ENCODE measurements at regions not wholly inside any gene's neighbourhood (a gene's known extent, or its start where the extent isn't known, plus 50 kb on each side); places are given as distances from the start of the nearest gene placed in this dataset.
"Not testable (repeated sequence)": the region's sequence is repeated elsewhere in the genome, so short reads cannot be mapped to it uniquely, and the experiment has no call there.

DNA sequence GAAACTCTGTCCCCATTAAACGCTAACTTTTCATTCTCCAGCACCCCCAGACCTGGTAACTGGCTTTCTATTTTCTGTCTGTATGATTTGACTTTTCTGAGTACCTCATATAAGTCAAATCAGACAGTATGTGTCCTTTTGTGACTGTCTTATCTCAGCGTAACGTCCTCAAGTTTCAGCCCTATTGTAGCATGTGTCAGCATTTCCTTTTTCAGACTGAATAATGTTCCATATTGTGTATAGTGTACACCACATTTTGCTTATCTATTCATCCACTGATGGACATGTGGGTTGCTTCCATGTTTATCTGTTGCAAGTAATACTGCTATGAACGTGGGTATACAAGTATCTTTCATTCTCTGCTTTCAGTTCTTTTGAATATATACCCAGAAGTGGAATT is 242.4 kb downstream of the RTP5 start:
- not testable (repeated sequence) for DNase-seq (ENCODE audit: low read depth)

DNA sequence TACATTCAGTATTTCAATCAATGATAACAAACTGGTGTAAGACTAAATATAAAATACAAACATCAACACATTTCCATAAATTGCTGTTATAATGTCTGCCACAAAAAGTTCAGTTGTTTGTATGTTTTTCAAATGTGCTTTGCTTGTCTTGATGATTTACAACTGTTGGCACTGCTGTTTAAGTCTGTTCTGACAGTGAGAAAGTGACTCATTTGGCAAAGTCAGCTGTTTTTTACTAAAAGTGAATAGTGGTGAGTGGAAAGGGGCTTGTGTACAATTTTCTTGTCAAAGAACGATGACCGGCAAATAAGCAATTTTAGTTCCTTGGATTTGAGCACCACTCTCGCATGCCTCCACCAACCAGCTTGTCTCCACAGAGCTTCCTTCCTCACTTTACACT is 244.0 kb downstream of the RTP5 start:
- not testable (repeated sequence) for DNase-seq (ENCODE audit: low read depth)

DNA sequence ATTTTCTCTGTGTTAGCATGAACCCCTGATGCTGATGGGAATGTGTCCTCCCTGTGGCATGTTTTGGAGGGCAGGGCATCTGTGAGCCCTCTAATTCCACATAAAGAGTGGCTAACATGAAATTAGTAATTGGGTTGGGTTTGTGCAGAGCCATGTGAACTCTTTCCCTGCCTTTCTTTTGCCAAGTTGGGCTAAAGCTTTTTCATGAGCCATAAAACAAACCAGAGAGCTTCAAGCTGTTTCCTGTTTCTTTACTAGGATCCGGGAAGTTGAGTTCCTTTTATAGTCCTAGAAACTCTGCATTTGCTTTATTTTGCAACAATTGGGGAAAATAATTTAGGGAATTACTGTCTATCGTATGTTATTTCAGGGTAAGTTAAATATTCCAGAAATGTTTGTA is 247.1 kb downstream of the RTP5 start:
- not testable (repeated sequence) for DNase-seq (ENCODE audit: low read depth)

DNA sequence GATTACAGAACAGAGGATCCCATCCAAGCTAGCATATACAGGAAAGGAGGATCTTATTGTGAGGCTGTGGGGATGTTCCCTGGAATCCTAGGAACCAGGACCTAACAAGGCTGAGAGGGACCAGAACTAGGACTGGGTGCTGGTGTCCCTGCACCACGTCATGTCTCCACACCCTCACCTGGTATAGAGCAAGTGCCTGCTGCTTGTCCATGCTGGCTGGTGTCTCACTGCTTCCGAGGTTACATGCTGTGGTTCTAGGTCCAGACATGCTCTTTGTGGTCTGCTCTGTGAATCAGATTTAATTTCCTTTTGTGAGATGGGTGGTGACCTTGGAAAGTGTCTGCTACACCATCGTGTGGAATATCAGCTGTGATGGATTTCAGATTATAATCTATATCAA is 247.8 kb downstream of the RTP5 start:
- DNase-seq (ENCODE audit: low read depth): not testable (repeated sequence)

DNA sequence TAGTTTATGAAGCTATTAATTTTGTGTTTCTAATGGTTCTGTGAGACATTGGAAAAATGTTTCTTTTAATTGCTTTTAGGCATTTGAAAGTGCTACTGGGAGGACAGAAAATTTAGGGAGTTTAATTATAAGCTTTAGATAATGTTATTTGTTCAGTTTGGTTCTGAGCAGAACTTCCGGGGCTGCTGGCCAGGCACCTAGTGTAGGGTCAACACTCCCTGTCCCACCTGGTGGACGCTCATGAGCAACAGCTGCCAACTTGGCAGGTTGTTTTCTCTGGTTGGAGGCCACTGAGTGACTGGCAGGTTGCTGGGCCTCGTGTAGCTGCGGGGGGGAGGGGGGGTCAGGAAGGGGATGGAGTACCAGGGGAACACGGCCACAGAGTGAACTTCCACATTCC is 250.2 kb downstream of the RTP5 start:
- DNase-seq (ENCODE audit: low read depth): not testable (repeated sequence)

DNA sequence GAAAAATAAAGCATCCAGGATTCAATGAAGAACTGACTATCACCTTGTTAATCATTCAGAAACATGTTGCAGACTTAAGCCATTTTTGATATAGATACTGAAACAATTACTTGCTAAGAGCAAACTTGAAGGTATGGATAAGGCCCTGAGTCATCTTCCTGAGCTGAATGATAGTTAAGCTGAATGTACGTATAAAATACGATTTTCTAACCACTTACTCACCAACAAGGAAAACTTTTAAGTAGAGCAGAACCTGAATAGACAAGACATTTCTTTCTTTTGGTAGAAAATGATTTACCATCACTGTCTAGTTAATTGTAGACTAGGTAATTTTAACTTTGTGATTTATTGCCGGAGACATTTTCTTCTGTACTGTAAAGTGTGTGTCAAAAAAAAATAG is 261.2 kb downstream of the RTP5 start:
- not testable (repeated sequence) for DNase-seq (ENCODE audit: low read depth)

DNA sequence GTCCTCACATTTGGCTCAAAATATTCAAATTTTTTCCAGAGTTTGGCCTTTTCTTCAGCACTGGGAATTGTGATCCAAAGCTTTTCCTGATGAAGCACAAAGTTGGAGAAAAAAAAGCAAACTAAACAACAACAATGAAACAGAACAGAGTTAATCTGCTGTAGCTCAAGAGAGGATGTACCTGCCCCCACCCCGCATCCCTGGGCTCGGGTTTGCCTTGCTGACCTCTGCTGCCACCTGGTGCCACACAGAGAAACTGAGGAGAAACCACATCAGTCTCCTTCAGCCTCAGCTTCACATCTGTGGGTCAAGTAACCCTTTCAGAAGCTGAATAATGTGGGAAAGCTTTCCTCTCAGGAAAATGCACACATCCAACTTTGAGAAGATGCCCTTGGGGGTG is 290.4 kb downstream of the RTP5 start:
- not testable (repeated sequence) for DNase-seq (ENCODE audit: low read depth)

DNA sequence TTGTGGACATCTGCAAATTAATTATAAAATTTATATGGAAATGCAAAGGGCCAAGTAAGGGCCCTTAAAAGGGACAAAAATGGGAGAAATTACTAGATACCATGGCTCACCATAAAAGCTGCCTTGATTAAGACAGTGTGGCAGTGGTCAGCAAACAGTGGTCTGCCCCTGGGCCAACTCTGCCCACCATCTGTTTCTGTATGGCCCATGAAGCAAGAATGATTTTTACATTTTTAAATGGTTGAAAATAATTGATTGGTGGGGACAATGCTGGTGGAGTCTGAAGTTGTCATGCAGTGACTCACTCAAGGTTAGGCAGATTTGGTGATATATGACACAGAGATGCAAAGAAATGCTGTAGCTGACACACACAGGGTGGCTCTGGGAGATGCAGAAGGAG is 295.6 kb downstream of the RTP5 start:
- DNase-seq (ENCODE audit: low read depth): not testable (repeated sequence)

DNA sequence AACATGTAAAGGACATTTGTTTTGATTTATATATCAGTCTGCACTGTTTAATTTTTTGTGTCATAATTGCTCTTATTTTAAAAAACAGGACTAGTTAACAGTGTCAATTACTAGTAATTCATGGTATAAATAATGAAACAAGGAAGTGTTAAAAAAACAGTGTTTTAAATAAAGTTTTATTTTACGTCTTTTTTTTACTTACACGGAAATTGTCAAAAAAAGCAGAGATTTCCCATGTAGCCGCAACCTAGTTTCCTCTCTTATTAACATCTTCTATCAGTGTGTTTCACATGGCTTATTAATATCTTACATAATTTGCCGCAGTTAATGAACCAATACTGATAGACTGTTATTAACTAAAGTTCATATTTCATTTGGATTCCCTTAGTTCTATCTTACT is 301.8 kb downstream of the RTP5 start:
- DNase-seq (ENCODE audit: low read depth): not testable (repeated sequence)
